Middle frontal gyrus (tissue), 1 donor: ENCODE measurements at regions not wholly inside any gene's neighbourhood (a gene's known extent, or its start where the extent isn't known, plus 50 kb on each side); places are given as distances from the start of the nearest gene placed in this dataset.

ENCODE experiments used
- DNase-seq: peaks from one replicate; pipeline ENCODE4 v3.0.0-alpha.2; 2015; ENCODE audit warnings: low spot score; ENCODE audit errors: extremely low spot score

DNA sequence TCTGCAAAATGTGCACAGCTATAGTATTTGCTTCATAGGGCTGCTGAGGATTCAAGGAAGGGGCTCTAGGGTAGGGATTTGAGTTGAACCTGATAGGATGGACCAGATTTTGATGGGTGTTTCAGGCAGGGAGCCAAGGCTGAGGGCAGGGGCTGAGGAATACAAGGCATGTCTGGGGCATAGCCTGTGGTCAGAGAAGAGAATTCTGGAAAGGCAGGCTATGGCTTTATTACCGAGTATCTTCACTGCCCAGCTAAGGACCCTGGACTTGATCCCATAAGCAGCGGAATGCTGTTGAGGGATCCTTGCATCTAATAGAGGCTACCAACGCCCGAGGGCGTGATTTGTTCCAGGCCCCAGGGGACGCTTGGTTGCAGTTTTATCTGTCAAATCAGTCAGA is 193.0 kb upstream of the TLE3 start:
- no peak for DNase-seq

GRCh38 chr15:70289191-70289955 is 191.7 kb upstream of the TLE3 start:
- DNase-seq: no peak

GRCh38 chr15:70286113-70286806 is 188.5 kb upstream of the TLE3 start:
- DNase-seq: no peak

GRCh38 chr15:70284438-70285214 is 186.9 kb upstream of the TLE3 start:
- DNase-seq: no peak

- no peak for DNase-seq
Measured at GRCh38 chr15:70283511-70283910, 185.8 kb upstream of the TLE3 start.

DNA sequence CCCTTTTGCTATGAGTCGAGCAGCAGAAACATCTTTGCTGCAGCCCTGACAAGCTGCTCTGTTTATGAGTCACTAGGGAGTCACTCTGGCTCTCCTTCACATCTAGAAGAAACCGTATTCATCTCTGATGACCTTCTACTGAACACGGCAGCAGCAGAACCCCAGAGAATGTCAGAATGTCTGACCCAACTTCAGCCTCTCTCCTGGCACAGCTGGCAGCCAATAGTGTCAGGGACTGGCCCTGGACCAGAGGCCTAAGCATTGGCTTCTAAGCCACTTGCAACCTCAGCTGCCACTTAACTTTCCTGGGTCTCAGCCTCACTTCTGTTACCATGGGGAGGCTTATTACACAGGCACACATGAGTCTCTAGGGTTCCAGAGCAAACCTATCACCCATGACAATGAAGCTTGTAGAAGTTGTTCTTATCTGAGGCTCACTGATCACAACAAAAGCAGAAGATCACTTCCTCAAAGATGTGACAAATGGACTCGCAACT is 184.1 kb upstream of the TLE3 start:
- no peak for DNase-seq

DNA sequence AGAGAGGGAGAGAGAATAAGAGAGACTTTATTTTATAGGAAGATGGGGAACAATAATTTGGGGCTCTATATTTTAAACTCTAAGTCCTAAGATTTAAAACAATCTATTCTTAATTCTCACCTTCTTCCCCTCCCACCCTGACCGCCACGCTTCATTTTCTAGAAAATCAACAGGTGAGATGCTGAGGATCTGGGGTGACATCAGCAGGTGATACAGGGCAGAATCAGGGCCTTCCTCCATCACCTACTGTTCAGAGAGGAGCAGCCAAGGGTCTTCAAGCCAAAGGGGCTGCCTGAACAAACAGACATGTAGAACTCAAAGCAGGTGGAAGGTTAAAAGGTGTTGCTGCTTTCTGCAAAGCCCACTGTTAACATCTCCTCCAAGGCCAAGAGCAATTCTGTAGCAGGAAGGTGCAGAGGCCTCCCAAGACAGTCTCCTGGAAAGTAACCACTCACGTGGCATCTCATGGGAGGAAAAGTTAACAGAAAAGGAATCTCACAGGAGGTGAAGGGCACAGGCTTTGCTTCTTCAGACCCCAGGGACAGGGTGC is 183.6 kb upstream of the TLE3 start:
- DNase-seq: no peak

DNA sequence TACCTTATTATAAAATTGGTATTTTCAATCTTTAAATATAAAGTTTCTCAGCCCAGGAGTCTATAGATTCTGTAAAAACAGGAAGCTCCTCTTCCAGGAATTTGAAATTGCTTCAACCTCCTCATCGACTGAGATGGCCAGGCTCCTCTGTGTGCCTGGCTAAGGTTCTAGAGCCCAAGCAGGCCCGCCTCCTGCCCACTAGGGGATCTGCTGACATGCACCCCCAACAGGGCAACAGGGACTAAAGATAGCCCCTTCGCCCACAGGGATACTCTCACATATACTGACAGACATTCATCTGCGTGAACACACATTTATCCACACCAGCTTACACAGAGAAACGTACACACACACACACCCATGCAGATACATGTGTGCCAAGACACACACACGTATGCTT is 183.1 kb upstream of the TLE3 start:
- no peak for DNase-seq

DNA sequence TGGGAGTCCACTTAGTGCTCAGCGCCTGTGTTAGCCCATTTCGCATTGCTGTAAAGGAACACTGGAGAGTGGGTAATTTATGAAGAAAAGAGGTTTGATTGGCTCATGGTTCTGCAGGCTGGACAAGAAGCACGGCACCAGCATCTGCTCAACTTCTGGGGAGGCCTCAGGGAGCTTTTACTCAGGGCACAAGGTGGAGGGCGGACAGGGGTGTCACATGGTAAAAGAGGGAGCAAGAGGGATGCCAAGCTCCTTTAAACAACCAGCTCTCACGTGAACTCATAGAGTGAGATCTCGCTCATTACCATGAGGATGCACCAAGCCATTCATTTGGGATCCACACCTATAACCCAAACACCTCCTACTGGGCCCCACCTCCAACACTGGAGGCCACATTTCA is 181.4 kb upstream of the TLE3 start:
- DNase-seq: no peak

DNA sequence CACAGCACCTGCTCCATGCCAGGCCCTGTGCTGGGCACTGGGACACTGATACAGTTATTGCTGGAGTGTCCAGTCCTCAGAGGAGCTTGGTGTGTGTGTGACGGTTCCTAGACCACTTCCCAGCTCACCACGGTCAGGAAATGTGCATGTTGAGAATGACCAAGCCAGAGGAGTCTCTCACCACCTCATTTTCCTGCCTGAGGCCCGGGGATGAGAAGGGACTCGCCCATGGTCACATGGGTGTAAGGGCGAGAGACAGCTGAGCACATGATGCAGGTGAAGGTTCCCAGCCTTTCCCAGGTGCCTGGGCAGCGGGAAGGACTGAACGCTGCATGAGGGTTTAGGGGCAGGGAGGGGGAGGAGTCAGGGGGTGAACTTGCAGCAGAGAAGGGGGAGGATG is 180.9 kb upstream of the TLE3 start:
- DNase-seq: no peak

DNA sequence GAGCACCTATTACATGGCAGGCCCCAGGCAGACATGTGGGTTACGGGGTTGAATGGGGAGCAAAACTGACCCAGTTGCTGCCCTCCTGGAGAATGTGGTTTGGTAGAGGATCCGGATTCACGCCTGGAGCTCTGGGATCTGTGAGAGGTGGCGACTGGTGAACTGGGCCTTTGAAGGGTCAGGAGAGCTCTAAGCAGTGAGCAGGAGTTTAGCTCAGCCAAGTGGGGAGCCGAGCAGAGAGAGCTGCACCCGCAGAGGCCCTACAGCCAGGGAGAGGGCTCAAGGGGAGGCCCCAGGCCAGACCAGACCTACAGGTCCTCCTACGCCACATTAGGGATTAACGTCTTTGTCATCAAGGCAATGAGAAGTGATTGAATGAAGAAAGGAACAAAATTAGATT is 179.8 kb upstream of the TLE3 start:
- no peak for DNase-seq

DNA sequence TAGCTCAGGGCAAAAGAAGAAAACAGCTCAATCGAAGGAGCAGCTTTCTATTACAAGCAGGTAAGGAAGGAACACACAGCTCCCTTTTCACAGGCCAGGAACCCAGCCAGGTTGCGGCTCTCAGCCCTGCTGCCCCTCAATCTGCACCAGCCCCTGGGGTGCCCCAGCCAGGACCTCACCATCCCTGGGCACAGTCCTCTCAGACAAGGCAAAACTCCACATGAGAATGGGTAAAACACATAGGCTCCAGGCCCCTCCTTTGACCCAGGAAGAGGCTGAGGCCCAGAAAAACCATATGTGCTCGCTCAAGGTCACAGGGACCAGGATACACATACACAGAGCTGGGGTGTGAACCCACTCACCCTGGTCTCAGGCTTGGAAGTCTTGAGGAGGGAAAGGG is 178.7 kb upstream of the TLE3 start:
- no peak for DNase-seq

GRCh38 chr15:70275461-70276138 is 177.9 kb upstream of the TLE3 start:
- DNase-seq: no peak

GRCh38 chr15:70274908-70275307 is 177.2 kb upstream of the TLE3 start:
- DNase-seq: no peak

GRCh38 chr15:70274255-70274880 is 176.7 kb upstream of the TLE3 start:
- no peak for DNase-seq

DNA sequence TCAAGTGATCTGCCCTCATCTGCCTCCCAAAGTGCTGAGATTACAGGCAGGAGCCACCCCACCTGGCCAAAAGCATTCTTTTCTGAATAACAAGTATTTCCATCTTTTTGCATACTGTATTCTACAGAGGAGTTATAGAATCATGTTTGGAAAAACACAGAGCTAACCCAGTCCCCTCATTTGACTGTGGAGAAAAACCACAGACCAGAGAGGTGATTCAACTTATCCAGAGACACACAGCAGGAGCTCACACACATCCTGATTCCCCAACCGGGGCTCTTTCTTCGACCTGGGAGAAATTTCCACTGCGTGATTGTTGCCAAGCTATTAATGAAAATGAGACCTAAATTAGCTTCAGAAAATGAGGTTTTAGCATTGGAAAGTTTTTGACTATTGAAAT is 176.1 kb upstream of the TLE3 start:
- DNase-seq: no peak

DNA sequence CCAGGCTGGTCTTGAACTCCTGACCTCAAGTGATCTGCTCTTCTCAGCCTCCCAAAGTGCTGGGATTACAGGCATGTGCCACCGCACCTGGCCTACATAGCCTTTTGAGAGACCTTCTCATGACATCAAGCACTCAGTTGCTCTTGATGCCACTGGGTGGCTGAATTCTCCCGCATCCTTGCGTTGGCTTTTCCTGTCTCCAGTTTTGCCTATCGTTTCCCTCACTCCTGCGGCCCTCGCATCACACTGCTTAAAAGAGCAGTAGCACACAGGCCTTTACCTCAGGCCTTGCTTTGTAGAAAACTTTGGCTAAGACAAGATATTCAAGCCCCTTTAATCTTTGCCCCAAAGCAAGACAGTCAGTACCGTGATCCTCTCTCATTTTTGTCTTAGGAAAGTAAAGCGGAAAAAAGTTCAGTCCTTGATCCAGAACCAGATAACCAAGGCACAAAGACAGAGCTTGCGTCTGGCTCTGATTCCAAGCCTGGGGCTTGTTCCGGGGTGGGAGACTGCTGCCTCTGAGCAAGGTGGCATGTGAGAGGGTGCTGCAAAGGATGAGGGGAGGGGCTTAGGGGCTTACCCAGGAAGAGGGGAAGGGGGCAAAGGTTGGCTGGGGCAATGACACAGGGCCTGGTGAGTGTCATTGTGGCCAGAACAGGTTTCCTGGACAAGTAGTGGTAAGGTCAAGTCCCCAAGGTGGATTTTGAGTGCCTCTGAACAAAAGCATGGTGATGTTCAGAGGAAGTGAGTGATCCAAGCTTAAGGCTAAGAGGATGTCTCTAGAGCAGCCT is 175.0 kb upstream of the TLE3 start:
- DNase-seq: no peak

- no peak for DNase-seq
Measured at GRCh38 chr15:70271422-70272088, 173.8 kb upstream of the TLE3 start.

DNA sequence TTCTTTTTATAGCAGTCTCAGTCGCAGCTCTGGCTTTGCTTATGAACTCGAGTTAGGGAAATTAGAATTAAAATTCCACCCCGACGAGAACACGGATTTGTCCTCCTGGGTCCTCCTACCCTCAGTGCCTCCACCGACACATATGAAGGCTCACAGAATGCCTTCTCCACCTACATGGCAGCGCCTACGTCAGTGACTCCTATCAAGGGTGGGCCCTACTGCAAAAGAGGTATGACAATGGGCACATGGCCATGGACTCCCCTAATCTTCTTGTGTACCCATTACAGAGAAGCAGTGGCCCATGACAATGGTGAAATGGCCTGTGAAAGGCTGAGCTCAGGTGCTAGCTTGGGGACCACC is 173.0 kb upstream of the TLE3 start:
- no peak for DNase-seq
